Fibroblast of skin of right quadriceps (primary cell): ENCODE measurements at regions not wholly inside any gene's neighbourhood (a gene's known extent, or its start where the extent isn't known, plus 50 kb on each side); places are given as distances from the start of the nearest gene placed in this dataset.

Experiments used
- DNase-seq: peaks from one replicate; pipeline ENCODE4 v3.0.0-alpha.2; 2013

DNA sequence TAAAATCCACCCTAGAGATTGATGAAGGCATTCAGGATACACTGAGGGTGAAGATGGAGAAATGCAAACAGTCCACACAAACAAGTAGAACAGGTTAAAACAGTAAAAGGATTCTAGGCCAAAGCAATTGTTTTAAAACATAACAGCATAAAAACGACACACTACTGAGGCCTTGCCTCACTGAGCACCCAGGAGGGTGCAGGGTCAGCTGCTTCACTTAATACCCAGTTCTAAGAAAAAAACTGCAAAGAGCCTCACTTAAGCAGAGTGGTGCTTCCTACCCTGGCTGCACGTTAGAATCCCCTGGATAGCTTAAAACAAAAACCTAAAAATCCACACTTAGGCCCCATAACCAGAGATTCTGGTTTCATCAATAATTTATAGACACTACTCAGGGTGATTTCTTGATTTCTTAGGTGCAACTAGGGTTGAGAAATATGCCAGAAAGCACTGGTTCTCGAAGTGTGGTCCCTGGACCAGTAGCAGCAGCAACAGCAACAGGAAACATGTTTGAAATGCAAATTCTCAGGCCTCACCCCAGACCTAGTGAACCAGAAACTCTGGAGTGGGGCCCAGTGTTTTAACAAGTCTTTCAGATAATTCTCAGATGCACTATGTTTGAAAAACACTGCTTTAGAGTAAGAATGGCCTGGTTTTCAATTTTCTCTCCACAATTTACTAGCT is 279.1 kb downstream of the ZEB2 start:
- no peak for DNase-seq

DNA sequence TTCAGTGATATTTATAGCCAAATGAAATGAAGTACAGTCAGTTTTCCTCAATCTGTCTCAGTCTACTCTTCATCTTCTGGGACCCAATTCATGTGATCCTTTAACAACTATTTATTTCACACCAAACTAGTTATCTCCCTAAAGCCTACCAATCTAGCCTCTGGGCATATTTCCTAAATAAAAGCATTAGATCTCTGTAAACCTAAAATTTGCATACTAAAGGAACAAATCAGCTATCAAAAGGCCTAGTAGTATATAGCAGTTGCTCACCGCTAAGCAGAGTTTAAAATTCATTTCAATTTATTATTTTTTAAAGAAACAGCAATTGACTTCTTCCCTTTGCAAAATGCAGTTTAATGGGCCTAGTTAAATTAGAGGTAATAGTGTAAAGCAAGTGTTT is 280.2 kb downstream of the ZEB2 start:
- no peak for DNase-seq

DNA sequence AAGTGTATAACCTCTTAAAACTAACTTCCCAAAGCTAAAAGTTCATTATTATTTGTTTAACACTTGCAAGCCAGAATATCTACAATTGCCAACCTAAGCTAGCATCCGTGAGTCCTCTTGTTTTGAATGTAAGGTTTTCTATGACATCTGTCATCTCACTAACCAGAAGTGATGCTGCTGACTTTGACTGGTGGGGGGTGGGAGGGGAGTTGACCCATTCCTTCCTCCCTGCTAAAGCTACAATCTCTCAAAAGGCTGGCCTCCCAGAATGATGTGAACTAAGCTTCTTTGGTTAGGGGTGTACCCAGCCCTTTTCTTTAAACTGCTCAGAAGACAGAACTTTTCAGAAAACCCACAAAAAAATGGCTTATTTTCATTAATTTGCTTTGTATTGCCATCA is 280.6 kb downstream of the ZEB2 start:
- no peak for DNase-seq

DNA sequence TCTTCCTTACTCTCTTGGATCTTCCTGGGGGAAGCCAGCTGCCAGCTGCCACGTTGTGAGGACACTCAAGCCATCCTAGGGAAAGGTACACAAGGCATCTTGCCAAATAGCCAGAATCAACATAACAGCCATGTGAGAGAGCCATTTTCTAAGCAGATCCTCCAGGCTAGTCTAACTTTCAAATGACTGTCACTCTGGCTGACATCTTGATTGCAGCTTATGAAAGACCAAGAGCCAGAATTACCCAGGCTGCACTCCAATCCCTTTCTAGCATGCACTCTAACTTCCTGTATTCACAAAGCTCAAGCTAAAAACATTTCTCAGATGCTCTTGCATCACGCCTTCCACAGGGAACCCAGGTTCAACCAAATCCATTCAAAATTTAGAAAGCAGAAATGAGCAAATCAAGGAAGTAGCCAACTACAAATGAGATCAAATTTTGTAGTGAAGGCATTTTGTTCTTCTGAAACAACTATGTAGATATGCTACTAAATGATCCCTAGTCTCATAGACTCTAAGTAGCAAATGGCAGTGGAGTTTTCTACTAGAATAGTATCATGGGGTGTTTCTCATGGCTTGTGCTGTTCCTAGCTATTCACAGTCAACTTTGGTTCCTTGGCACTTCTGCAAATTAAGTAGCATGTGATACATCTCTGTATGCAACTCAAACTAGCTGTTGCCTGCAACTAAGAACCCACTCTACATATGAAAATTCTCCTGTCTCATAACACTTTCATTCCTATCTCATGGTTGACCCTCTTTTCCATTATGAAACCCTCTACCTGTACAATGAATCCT is 281.9 kb downstream of the ZEB2 start:
- DNase-seq, result no peak

DNA sequence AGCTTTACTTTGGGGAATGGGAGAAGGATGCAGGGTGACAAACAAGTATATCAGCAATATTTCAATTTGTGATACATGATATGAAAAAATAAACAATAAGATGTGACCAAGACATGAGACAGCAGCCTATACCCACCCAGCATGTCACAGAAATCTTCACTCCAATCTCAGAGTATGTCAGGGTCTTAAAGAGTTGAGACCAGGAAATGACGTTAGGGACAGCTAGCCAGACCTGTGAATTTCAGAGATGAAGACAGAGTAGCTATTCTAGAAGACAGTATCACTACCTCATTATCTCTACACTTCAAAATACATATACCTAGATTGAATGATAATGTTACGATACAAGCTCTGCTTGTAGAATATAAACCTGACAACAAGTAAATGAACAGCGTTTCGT is 282.8 kb downstream of the ZEB2 start:
- DNase-seq, result no peak

DNA sequence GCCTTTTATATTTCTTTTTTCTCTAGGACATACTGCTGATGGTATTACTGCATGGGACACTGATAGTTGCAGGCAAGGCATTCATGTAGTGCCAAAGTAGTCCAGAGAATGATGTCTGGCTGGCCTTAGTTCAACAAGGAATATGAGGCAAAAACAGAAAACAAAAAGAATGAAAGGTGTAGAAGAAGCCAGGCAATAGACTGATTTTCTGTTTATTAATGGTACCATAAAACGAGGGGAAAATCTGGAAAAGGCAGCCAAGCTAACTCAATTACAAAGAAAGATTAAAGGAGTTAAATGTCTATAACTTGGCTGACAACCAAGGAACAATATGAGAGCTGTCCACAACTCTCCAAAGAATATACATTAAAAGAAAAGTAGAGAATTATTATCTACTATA is 284.9 kb downstream of the ZEB2 start:
- DNase-seq, result no peak

DNA sequence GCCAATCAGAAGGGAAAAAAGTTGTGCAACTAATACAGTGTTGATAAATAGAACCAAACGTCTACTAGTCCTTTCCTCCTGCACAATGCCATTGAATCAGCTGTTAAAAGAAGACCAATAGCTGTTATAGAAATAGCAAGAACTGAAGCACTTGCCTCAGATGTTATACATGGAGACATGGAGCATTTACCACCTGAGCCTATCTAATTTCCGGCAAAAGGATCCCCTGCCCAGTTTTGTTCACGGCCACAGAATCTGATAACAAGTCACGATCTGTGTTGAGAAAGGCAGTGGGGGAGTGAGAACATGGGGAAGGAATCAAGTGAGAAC is 285.4 kb downstream of the ZEB2 start:
- DNase-seq, result no peak

DNA sequence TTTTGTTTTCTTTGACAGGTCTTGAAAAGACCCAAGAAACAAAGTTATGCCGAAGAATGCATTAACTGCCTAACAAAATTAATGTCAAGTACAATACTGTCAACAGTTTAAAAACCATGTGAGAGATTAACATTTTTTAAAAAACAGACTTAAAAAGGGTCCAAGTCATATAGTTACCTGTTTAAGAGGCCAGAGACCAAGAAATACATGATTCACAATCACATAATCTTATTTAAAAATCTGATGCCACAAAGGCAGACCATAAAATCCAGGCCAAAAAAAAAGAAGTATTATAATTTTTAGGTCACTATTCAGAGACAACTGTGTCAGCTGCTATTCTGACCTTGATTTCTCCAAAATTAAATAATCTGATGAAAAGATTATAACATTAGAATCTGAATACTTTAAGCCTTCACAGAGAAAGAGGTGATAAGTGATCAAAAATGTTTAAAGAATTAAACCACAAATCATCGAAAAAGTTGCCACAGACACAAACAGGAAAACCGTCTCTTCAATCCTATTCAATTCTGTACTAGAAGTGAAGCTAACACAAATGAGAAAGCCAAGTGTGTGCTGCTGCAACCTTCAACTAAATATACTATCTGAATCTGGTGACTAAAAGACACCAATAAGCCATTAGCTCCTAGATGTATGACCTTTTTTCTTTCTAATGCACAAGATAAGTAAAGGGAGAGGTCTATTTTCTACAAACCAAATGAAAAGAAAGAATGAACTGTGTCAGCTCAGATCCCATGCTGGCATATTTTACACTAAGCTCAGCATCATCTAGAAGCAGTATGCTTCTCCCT is 286.0 kb downstream of the ZEB2 start:
- DNase-seq, result no peak

DNA sequence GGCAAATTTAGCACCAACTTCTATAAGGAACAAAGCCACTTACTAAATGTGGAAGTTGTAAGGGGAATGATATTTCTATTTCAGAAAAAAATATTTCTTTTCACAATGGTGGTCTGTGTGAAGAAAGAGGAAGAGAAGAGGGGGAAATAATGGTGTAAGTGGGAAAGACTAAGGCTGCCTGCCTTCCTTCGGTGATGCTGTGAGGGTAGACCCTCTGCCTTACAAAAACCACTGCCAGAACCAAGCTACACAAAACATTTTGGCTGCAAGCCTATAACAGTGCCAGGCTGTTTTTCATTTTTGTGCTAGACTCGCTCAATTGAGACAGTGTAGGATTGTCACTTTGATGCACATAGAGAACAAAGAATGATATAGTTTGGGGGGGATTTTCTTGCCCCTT is 286.6 kb downstream of the ZEB2 start:
- DNase-seq, result no peak

DNA sequence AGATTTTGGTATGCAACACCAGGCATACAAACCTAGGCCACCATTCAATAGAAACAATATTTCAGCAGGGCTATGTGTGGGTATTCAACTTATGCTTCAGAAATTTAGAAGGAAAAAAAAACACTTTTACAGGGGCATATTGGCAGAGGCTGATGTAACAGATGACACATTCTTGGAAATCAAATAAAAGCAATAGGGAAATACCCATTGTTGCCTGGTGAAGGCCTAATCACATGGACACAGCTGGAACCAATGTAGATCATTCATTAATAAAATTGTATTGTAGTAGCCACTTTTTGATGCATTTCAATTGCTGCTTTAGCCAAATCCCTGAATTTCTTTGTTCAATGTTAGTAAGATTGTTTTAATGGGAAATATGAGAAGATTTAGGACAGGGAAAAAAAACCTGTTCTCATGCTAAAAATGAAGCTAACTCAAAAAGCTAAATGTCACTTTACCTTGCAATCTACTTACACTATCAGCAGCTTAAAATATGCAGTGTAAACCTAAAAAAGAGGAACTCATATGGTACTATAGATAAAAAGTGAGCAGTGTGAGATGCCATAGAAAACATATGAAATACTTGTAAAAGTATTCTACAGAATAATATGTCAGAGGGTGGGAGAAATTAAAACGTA is 289.4 kb downstream of the ZEB2 start:
- DNase-seq, result peak; percentile 40

DNA sequence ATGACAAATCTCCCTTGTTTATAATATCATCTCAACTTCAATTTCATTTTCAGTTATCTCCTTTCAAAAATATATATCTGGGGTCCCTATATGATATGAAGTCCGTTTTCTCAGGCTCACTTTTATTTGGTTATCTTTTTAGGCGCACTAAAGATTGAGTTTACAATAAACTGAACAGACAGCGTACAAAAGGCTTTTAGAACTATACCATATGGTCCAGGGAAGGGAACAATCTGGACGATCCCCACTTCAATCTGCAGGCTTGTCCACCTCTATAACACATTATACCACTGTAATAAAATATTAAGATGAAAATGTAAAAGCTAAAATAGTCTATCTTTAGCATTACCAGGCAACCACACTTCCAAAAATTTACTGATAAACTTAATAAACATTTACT is 289.9 kb downstream of the ZEB2 start:
- DNase-seq, result no peak

DNA sequence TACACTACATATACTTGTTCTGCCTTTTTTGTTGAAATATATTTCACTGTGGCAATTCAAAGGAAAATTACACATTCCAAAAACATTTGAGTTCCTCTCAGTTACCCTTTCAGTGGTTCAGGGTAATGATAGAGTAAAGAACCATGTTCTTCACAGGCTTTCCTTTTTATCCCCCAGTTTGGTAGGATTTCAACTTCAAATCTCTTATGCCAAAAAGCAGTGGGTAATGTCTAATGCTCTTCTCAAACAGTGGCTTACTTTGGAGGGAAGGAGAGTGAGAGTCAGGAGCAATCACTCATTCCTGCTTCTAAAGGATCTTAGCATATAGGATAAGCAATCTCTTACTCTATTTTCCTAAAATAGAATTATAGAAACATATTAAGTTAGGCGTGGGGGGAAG is 290.6 kb downstream of the ZEB2 start:
- no peak for DNase-seq

DNA sequence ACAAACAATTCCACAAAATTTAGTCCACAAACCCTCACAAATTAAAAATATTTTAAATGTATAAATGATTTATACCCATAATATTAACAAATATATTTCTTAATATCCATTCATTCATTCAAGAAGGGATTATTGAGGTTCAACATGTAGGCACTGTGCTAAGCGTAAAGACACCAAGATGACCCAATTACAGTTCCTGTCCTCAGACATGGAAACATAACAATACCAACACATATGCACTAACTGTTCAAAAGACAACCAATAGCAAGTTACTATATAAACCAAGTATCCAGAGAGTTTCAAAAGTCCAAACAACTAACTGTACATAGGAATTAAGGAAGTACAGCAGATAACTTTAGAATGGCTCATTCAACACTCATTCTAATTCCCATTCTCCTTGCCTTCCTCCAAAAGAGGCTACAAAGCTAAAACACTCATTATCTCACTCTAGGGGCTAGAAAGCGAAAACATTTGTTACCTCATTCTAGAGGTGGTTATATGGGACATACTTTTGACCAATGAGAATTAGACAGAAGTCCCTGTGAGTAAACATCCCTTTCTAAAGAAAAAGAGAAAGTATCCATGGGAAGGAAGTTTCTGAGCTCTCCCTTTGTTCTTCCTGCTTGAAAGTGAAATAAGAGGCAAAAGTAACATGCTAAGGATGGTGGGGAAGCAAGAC is 292.4 kb downstream of the ZEB2 start:
- DNase-seq, result no peak

DNA sequence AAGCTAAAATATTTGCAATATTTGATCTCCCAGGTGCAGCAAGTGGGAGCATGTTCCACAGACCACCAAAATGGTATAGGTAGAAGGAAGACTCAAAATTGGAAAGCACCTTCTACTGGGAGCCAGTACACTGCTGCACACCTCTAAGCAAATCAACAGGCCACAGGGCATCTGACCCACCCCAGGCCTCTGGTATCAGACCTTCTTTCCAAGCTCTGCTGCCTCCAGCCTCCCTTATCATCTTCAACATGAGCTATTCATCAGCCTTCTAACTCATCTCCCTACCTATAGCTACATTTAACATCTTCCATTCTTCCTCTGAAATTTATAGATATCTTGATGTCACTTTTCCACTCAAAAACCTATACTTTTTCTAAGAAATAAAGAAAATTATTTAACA is 294.8 kb downstream of the ZEB2 start:
- DNase-seq, result no peak

DNA sequence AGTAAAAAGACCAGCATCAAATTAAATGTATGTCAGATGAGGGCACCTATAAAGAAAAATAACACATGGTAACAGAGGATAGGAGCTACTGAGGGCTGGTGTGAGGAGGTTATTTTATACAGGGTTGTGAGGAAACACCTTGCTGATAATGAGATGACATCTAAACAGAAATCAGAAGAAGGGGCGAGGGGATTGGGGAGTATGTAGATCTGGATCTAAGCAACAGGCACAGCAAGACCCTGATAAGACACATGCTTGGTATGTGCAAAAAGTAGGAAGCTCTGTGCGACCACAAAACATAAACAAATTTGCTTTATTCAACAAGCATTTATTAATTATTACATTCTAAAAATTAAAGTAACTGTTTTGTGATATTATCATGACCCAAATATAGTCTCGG is 295.4 kb downstream of the ZEB2 start:
- DNase-seq, result no peak

DNA sequence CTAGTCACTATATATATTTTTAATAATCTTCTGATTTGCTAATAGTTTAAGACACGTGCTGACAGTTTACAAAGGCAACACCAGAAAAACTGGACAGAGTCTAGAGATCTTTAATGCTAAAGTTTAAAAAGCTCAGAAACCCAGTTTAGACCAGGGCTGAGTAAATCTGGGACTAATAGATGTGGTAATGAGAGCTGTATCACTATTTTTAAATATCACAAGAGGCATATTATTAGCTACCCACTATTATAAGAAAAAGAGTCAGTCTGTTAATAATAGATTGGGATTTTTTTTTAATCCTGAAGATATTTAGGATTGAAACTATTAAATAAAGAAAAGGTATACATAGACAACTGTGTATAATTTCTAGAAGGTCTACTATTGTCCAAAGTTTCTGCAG is 299.9 kb downstream of the ZEB2 start:
- no peak for DNase-seq

DNA sequence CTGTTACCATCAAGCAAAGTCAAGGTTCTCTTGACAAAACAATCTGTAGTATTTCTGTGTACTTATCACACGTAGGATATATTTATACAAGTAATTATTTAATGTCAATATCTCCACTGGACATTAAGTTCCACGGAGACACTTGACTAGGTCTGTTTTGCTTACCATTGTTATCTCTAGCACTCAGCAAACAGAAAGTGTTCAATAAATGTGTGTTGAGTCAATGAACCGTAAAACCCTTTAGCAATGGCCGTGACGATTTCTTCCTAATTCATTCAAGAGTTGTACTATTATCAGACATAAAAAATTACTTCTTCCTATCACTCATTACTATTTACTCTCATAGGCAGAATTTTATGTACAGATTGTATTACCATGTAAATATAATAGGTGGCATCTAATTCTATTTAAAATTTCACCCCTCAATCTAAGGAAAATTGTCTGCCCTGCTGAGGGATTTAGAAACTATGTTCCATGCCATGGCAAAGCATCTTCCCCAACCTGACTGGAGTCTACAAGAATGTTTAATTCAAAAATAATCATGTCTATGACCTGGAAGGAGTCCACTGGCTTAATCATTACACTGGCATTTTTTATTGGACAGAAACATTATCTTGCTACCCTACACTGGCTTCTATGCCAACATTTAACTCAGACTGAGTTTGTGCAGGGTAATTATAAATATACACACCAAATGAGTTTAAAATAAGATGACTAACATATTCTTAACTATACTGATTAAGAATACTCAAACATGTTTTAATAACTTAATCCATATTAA is 301.9 kb downstream of the ZEB2 start:
- no peak for DNase-seq

DNA sequence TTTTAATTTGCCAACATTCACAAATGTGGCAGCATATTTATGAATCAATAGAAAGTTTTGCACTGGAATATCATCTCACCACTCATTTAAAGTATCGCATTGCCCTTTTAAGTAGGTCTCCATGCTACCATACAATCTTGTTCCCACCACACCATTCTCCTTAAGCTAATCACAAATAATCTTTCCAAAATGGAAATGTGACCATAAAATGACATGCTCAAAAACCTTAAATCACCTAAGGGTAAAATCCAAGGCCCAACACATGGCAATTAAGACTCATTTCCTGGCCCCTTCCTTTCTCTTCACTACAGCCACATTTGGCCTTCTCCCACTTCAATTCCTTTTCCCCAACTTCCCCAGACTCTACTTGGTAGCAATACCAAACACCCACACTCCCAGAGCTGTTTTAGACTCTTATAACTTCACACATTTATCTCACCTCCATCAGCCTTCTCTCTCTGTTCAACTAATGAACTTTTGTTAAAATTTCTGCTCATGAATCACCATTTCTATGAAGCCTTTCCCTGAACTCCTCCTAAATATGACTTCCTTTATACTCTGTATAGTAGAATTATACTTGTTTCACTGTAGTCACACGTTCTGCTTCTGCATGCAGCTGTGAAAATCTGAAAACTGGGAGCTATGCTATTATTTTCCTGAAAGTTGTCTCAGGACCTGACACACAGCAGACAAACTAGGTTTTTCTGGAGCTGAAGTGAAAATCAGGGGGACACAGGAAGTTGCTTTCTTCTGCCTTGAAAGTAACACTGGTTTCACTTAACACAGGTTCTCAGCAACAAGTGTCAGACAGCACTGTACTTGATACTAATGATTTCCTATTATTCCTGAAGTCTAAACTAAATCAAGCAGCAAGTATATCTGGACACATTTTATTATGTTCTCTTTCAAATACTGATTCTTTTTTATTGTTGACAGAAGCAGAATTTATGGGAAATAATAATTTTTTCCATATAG is 303.9 kb downstream of the ZEB2 start:
- no peak for DNase-seq

DNA sequence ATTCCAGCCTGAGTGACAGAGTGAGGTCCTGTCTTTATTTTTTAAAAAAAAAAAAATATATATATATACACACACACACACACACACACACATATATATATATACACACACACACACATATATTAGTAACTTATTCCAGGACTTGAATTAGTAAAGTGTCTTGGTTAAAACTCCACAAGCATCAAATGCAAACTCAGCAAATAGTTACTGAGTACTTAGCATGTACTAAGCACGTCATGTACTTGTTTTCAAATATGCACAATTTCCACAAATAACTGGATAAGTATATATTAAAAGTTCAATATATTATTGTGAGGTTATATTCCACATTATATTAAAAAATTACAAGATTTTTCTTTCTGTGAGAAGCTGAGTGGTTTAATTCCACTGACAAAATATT is 304.7 kb downstream of the ZEB2 start:
- DNase-seq, result no peak

DNA sequence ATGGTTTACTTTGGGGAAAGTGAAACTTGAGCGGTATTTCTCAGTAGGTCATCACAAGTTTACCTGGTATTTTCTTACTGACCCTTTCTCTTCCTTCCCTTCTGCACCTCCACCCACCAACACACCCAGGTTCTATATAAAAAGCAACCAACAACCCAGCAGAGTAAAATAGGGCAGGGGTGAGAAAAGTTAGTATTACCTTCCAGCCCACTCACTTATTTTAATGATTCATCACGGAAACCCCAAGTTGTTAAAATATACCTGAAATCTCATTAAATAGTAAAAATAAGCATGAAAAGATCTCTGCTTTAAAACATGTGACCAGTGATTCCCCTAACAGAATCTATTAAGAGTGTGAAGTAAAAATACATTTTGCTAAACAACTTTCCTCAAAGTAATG is 306.1 kb downstream of the ZEB2 start:
- DNase-seq, result no peak

DNA sequence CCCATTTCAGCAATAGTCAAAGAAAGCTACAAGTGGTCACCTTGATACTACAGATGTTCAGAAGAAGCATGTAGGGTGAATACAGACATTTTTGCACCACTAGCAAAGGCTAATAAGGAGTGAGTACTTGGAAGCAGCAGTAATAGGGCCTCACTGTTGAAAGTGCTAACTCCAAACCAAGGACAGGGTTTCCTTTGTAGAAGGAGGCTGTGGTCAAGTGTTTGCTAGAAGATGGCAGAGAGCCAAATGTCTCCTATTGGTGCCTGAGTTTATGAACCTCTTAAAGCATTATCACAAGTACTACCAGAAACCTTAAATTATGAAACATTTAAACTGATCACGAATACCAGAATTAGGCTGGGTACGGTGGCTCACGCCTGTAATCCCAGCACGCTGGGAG is 308.1 kb downstream of the ZEB2 start:
- no peak for DNase-seq
